GM18858 (cell line): ENCODE measurements at regions not wholly inside any gene's neighbourhood (a gene's known extent, or its start where the extent isn't known, plus 50 kb on each side); places are given as distances from the start of the nearest gene placed in this dataset.
A peak's percentile ranks its signal among the peaks of the same experiment; 100 is the strongest.

Experiments
- ATAC-seq: cut with Tn5 transposase; IDR thresholded peaks from one replicate; pipeline ENCODE4 v1.9.1; 2021; ENCODE audit not compliant: unreplicated experiment

DNA sequence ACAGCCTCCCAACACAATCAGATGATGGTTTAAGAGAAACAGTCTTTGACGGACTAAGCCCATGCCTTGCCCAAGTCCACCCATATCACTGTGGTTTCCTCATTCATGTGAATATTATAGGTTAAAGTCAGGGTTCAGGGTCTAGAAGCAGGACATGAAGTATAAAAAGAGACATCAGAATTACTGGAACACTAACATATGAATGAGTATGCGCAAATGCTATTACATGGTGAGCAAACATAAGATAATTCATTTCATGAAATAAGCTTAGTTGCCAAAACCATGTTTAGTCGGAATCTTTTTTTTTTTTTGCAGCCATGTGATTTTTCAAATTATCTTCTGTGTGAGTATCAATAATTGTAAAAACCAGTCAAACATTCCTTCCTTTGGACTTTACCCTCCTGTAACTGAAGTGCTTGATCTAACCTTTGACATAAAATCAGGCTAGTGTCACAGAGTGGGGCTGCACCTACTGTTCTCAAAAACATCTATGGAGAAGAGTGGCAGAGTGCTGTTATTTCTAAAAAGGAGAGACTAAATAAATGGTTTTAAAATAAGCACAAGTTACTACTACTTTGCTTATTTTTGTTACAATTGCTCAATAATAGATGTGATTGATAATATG, 84.9 kb upstream of the NRIP1 start:
- no peak for ATAC-seq

DNA sequence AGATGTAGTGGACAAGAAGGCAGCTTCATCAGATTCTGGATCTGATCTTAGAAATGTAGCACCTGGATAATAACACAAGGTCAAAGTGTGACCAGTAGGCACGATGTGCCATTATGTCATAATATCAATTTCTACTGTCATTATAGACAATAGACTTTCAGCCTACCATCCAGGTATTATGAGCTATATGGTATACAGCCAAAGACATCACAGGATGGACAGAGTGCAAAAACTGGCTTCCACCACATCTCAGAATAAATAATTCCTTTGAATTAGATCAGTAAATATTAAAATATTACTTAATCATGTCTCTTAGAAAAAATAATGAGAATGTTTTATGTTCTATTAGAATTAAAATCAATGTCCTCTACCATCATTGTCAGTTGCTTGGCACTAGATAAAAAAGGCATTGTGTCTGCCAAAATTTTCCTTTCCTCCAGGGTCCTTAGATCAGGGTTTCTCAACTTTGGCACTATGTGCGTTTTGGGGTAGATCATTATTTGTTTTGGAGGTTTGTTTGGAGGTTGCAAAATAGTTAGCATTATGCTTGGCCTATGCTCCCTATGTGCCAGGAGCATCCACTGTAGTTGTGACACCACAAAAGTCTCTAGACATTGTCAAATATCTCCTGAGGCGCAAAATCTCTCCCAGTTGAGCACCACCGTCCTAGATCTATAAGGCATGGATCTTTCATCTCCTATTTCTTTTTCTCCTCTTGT, 86.7 kb upstream of the NRIP1 start:
- ATAC-seq = no peak

DNA sequence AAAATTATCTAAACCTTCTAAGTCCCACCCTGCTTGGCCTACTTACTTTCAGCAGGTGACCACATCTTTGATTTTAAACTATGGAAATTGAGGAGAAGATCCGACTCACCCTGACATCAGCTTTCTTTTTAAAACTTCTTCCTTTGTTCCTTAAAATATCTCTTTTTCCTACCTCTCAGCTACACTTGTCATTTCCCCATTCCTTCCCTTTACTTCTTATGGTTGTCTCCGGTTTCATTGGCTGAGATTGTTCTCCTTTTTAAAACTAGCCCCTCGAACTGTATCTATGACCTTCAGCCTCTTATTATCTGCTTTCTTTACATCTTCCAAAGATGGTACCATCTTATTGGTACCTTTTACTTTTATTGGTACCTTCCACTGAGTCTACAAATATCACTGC, 87.8 kb upstream of the NRIP1 start:
- no peak for ATAC-seq

DNA sequence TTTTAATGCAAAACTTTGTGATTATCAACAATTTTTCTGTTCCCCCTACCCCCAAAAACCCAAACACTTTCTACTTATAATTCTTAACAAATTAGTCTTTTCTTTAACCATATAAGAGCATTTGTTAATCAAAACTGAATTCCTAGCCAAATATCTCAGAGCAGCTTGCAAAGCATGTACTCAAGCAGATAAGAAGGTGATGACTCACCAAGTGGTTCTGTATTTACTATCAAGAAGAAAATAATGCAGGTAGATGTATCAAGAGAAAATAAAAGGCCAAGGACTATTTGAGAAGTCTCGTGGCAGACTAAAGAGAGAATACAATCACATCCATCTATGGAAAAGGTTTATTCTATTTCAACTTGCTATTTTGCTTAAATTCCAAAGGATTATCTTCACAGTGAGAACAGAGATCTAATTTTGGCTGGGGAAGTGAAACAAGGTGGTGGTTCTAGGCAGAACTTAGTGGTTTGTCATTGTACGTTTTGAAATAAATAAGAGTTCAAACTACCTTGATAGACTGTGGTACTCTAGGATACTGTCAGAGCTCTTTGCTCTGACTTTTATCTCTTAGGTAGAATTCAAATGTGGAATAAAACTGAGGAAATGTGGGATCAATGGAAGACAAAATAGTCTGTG, 94.7 kb upstream of the NRIP1 start:
- ATAC-seq = peak; percentile 89

DNA sequence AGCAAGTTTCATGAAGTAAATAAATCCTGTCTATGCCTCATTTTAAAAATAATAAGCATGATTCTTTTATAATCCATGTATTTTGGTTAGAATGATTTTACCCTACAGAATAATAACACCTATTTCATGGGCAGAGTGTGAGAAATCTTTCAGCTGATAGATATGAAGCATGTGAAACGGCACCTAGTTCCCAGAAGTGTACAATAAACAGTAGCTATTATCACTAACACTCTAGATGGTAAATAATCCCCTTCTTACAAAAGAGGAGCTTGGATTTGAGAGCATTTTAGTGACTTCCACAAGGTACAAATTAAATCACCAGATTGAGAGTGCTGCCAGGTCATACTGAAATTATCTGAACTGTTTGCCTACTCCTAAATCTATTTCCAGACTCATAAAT, 95.3 kb upstream of the NRIP1 start:
- no peak for ATAC-seq

DNA sequence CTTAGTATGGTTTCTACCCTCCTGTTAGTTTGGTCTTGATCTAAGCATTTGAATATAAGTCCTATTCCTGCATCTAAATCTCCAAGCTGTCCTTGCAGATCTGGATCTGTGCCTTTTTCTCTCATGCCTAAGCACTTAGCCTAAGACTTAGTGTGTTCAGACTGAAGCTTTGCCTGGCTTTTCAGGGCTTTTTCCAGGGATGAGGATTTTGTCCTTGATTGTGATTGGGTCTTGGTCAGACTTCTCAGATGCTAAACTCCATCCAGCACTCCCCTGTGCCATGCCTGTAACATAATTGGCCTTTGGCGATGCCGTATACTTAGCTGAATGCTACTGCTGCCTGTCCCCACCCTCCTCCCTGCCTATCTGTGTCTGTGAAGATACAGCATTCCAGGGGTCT, 98.1 kb upstream of the NRIP1 start:
- ATAC-seq = no peak

DNA sequence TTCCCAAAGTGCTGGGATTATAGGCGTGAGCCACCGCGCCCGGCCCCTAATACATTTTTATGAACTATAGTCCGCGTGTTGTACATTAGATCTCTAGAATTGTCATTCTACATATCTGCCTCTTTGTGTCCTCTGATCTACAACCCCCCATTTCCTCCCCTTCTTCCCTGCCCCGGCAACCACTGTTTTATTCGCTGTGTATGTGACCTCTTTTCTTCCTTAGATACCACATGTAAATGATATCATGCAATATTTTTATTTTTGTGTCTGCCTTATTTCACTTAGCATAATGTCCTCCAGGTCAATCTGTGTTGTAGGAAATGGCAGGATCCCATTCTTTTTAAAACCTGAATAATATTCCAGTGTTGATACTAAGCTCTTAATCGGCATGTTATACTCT, 99.5 kb upstream of the NRIP1 start:
- no peak for ATAC-seq

DNA sequence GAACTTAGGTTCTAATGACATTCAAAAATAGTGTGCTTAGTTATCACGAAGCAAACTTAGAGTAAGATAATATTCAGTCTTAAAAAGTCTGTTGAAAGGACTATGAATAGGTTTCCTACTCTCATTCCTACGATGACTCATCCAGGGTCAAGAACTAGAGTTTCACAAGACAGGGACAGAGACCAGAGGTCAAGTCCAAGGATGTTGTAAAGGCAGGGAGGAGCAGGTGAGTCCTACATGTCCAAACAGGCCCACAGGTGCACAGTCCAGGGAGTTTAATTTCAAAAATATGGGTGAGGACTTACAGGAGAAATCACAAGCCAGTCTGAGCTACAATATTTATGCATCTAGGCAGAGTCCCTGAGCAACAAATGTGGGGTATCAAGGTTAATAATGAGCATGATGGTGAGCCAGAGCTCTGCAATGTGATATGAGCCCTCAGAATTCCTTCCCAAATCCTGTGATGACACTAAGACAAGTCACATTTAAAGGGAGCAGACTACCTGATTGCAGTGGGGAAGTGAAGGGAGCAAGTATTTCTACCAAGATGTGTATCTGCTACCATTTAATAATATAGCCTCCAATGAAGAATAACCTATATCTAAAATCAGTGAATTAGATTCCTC, 100.0 kb upstream of the NRIP1 start:
- ATAC-seq = no peak

DNA sequence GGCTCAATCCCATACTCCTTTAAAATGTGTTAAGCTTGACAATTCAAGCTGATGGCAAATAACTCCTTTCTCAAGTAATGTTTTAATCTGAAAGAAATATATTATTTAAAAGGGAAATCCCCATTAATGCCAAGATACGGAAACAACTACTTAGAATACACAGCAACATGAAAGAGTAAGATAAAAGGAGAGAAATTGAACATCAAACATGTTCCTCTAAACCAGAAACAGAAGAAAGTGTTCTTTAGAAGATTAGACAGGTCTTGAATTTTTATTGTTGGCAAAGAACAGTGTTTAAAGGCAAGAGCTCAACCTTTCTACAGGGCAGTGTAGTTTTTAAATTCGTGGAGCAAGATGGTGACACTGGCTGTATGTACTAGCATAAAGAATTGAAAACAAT, 105.8 kb upstream of the NRIP1 start:
- ATAC-seq = no peak

DNA sequence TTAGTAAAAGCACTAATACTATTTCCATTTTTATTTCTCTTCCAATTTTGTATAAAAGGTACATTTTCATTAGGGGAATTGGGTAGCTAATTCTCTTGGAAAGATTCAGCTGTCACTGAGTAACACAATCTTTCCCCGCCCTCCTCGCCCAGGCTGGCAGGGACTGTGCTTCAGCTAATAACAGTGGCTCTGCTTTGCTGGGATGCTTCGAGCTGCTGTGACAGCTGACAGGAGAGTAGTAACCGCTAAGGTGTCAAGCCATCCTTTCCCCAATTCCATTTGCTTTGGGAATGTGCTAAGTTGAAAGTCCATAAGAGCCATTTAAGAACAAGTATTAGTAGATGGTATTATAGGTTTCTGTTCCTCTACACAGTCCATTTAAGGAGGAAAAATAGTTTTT, 106.7 kb upstream of the NRIP1 start:
- ATAC-seq = no peak

DNA sequence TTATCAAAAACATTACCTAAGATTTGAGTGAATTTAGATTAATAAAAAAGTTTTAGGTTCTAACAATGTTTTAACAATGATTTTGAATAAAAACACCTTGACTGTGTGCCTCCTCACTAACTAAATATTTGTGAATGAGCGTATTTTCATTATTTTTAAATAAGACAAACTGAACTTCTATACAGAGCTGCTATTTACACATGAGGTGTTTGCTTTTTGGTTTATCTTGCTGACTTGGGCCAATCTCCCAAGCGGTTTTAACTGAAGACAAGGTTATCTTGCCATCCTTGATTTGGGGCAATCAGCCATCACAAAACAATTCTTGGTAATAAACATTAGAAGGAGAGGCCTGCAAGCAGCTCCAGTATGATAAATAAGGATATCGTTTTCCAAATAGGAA, 108.2 kb upstream of the NRIP1 start:
- ATAC-seq = no peak

DNA sequence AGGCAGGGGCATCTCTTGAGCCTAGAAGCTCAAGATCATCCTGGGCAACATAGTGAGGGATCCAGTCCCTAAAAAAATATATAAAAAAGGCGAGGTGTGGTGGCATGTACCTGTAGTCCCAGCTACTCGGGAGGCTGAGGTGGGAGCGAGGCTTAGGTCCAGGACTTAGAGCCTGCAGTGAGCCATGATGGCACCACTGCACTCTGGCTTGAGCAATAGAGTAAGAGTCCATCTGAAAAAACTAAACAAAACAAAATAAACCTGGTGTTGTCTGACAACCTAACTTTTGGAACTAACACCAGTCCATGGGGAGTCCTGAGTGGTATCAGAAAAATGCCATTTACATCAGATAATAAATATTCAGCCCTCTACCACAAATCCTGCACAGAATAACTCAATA, 110.1 kb upstream of the NRIP1 start:
- no peak for ATAC-seq

DNA sequence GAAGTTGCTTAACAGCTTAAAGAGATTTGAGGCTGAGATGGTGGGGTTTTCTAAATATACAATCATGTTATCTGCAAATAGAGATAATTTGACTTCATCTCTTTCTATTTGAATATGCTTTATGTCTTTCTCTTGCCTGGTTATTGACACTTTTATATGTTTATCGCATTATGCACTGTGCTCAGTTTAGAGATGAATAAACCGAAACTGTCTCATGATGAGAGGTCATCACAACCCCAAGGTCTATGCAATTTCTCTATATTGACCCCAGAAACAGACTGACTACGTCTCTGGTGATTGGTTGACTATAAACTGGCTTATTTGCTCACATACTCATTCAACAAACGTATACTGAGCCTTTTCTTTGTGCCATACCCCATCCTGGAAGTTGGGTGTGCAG, 117.9 kb upstream of the NRIP1 start:
- no peak for ATAC-seq

DNA sequence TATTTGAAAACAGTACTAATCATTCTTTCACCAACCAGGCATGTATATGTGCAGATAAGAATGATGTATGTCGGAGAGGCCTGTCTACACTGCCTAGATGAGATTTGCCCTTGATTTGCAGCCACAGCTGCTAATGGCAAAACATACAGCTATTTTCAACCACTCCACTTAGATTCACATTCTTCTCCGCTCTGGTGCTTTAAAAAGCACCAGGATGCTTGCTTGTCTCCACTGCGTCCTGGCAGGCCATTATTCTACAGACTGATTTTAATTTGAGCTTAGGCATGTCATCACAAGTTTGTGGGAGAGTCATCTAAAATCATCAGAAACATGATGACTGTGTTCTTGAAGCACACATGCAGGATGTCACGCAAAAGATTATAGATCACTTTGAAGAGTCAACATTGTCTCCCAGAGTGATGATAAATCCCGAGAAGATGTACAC, 119.0 kb upstream of the NRIP1 start:
- no peak for ATAC-seq

DNA sequence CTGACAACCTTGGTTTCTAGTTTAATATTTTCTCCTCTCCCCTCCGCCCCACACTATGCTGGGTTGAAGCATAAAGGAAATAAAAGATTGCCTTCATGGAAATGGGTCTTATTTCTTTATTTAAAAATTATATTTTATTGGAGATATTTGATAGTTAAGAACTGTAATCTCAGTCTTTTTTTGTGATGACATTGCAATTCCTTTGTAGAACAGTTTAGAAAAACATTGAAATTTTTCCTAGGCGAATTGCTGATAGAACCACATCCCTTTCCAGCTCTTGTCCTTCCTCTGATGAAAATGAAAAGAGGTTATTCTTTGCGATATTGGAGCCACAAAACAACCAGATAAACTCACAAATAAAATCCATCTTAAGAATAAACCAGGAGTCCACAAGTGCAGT, 125.6 kb upstream of the NRIP1 start:
- ATAC-seq = no peak

DNA sequence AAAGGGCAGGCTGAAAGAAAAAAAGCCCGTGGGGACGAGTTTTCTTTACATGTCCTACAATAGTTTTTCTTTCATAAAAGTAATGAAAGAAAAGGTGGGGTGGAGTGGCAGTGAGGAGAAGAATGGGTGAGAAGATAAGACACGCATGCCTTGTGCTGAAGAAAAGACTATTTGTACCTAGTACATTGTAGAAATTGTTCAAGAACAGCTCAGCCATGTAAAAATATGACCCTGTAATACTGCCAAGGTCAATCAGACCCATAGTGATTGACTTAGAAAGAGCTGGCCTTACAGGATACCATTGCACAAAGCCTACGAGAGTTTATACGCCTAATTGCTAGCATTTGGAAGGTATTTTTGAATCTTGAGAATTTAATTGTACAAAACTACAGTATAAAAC, 126.0 kb upstream of the NRIP1 start:
- ATAC-seq = no peak

DNA sequence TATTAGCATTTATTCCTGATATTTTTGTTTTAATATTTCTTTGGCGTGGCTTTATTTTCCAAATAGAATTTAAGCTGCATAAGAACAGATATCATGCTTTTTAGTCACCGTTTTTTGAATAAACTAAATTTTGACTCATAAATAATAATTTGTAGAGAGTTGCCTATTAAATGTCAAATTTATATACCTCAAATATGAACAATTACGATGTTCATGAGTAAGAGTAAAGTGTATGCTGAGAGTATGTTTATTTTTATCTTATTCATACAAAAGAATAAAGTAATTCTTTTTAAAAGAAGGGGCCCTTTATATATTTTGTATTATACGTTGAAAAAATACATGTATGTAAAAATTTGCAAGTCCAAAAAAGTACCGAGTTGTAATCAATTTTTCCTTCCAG, 126.5 kb upstream of the NRIP1 start:
- ATAC-seq = no peak

DNA sequence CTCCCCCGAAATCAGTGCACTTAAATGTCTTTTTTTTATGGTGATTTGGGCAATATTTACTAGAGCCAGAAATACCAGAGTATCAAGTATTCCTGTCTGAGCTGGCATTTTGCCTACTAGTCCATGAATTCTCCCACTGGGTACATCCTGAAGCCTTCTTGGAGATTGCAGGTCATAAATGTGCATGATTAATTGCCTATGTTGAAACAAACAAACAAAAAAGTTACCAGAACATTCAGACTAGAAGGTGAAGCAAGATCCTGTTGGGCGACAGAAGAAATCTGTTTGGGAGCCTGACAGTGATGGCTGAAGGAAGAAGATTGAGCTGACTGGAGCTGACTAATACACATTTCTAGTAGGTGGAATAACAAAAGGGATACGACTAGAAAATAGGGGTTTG, 127.4 kb upstream of the NRIP1 start:
- ATAC-seq = no peak

DNA sequence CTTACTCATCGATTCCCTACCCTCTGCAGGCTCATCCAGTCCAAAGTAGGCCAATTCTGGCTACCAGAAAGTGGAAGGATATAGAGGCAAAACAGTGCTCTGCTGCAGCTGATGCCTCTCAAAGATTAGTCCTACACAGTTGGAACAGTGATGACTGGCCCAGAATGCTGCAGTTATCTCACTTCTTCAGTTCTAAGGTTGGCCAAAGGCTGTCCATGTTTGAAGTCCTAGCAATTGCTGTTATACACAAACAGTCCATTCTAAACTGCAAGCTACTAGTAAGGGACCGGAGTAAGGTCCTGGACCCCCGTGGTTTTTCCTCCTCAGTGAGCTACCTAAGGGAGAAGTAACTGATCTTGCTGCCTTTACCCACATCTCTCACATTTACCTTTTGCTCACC, 129.1 kb upstream of the NRIP1 start:
- ATAC-seq = no peak

DNA sequence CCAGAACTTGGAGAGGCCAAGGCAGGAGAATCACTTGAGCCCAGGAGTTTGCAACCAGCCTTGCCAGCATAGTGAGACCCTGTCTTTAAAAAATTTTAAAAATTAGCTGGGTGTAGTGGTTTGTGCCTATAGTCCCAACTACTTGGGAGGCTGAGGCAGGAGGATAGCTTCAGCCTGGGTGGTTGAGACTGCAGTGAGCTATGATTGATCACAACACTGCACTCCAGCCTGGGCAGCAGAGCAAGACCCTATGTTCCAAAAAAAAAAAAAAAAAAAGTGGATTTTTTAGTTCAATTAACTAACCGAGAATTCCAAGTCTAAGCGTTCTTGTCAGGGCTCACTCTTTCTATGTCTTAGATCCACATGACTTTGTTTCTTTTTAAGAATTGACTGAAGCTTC, 130.3 kb upstream of the NRIP1 start:
- ATAC-seq = no peak

DNA sequence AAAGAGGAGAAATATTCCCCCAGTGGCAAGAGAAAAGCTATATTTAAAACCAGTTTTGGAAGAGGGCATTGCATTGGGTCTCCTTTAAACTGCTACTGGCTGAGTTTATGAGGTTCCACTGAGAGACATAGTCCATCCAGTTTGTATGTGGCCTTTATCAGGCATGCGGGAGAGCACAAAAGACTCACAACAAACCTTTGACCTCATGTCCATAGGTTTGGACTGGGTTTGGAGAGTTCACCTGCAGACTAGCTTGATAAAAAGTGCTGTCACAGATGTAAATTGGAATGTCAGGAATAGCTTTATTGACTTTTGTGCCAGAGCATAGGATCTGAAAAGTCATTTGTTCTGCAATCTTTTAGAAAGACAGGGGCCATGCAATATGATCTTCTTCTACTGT, 131.0 kb upstream of the NRIP1 start:
- no peak for ATAC-seq

DNA sequence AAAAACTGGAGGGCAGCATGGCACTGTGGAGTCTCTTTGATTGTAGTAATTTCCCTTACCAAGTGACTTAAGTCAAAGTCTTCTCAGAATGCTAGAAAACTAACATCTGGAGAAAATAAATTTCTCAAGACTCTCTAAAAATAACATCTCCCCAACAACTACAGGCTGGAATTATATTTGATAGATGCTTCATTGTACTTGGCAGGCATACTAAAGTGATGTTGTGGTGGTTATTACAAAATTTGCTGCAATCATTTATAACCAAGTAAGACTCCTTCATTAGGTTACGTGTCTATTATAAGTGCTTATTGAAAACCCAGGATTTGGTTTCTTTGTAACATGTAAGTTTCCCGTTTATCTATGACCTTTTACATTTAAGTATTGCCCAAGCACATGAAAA, 132.9 kb upstream of the NRIP1 start:
- no peak for ATAC-seq
